IPS-18c (cell line): ENCODE measurements at regions not wholly inside any gene's neighbourhood (a gene's known extent, or its start where the extent isn't known, plus 50 kb on each side); places are given as distances from the start of the nearest gene placed in this dataset.
A peak's percentile ranks its signal among the peaks of the same experiment; 100 is the strongest.

Experiments used
- H3K4me3 ChIP-seq: 2 replicates; pipeline ENCODE4 v1.7.0; 2013; ENCODE audit warnings: low read depth, mild to moderate bottlenecking, low read length, moderate library complexity; ENCODE audit not compliant: insufficient read depth
- H3K9me3 ChIP-seq: one replicate; pipeline ENCODE4 v1.6.1; 2013; ENCODE audit warnings: mild to moderate bottlenecking, low read length, moderate library complexity; ENCODE audit not compliant: control insufficient read depth, insufficient read depth

- no peaks in the 10 kb centered on the region for H3K9me3 ChIP-seq
- no peak overlapping the region for H3K4me3 ChIP-seq
Observed at GRCh38 chr10:30793093-30793492, 163.5 kb upstream of the LYZL2 start.

- Histone ChIP-seq H3K9me3 (no peaks in the 10 kb centered on the region), H3K4me3 (no peak overlapping the region)
Observed at GRCh38 chr10:30792025-30792424, 162.5 kb upstream of the LYZL2 start.

GRCh38 chr10:30791197-30791611, 161.7 kb upstream of the LYZL2 start:
- H3K9me3 ChIP-seq, result no peaks in the 10 kb centered on the region

GRCh38 chr10:30789806-30790205, 160.3 kb upstream of the LYZL2 start:
- H3K9me3 ChIP-seq, result no peaks in the 10 kb centered on the region
- H3K4me3 ChIP-seq, result no peak overlapping the region

More at GRCh38 chr10:30791197-30791611, 161.7 kb upstream of the LYZL2 start:
- no peak overlapping the region for H3K4me3 ChIP-seq

GRCh38 chr10:30788307-30788706, 158.8 kb upstream of the LYZL2 start:
- no peak overlapping the region for H3K4me3 ChIP-seq
- H3K9me3 ChIP-seq, result peaks cover 2% of the 10 kb centered on the region

- Histone ChIP-seq H3K9me3 (peaks cover 2% of the 10 kb centered on the region), H3K4me3 (no peak overlapping the region)
Observed at GRCh38 chr10:30786906-30787305, 157.4 kb upstream of the LYZL2 start.

- Histone ChIP-seq H3K4me3 (no peak overlapping the region), H3K9me3 (peaks cover 2% of the 10 kb centered on the region)
Observed at GRCh38 chr10:30786131-30786530, 156.6 kb upstream of the LYZL2 start.

GRCh38 chr10:30784897-30785605, 155.5 kb upstream of the LYZL2 start:
- peaks cover 2% of the 10 kb centered on the region for H3K9me3 ChIP-seq
- H3K4me3 ChIP-seq, result peak overlapping the region; percentile 65

GRCh38 chr10:30784524-30784896, 155.0 kb upstream of the LYZL2 start:
- peak overlapping the region; percentile 65 for H3K4me3 ChIP-seq
- peaks cover 2% of the 10 kb centered on the region for H3K9me3 ChIP-seq

- Histone ChIP-seq H3K4me3 (peak overlapping the region; percentile 65), H3K9me3 (peaks cover 2% of the 10 kb centered on the region)
Observed at GRCh38 chr10:30783939-30784501, 154.5 kb upstream of the LYZL2 start.

- no peak overlapping the region for H3K4me3 ChIP-seq
Observed at GRCh38 chr10:30782537-30783461, 153.2 kb upstream of the LYZL2 start.

GRCh38 chr10:30782157-30782536, 152.6 kb upstream of the LYZL2 start:
- H3K9me3 ChIP-seq, result peaks cover 2% of the 10 kb centered on the region
- H3K4me3 ChIP-seq, result no peak overlapping the region

More at GRCh38 chr10:30782537-30783461, 153.2 kb upstream of the LYZL2 start:
- H3K9me3 ChIP-seq, result peaks cover 2% of the 10 kb centered on the region

GRCh38 chr10:30781670-30782121, 152.1 kb upstream of the LYZL2 start:
- H3K9me3 ChIP-seq, result peaks cover 2% of the 10 kb centered on the region
- H3K4me3 ChIP-seq, result no peak overlapping the region

- H3K4me3 ChIP-seq, result no peak overlapping the region
- no peaks in the 10 kb centered on the region for H3K9me3 ChIP-seq
Observed at GRCh38 chr10:30778769-30779168, 149.2 kb upstream of the LYZL2 start.

- no peaks in the 10 kb centered on the region for H3K9me3 ChIP-seq
- no peak overlapping the region for H3K4me3 ChIP-seq
Observed at GRCh38 chr10:30775779-30776591, 146.4 kb upstream of the LYZL2 start.

- Histone ChIP-seq H3K4me3 (no peak overlapping the region), H3K9me3 (peaks cover 9% of the 10 kb centered on the region)
Observed at GRCh38 chr10:30774261-30774660, 144.7 kb upstream of the LYZL2 start.

- H3K4me3 ChIP-seq, result no peak overlapping the region
Observed at GRCh38 chr10:30773501-30773900, 143.9 kb upstream of the LYZL2 start.

More at GRCh38 chr10:30773501-30773900, 143.9 kb upstream of the LYZL2 start:
- peaks cover 12% of the 10 kb centered on the region for H3K9me3 ChIP-seq
